GM23248 (cell line): ENCODE measurements at regions not wholly inside any gene's neighbourhood (a gene's known extent, or its start where the extent isn't known, plus 50 kb on each side); places are given as distances from the start of the nearest gene placed in this dataset.

Experiments
- DNase-seq: peaks from one replicate; pipeline ENCODE4 v3.0.0-alpha.2; 2015
- H2AFZ ChIP-seq: fragments of 200-600 bp; sonication (generic); 2 replicates; pipeline ENCODE4 v1.6.1; 2016; ENCODE audit warnings: antibody characterized with exemption
- H3F3A ChIP-seq: fragments of 200-600 bp; sonication (generic); 2 replicates; pipeline ENCODE4 v1.6.1; 2016; ENCODE audit warnings: mild to moderate bottlenecking, antibody characterized with exemption, mixed run types; ENCODE audit not compliant: insufficient read depth
- H3K27ac ChIP-seq: fragments of 200-600 bp; sonication (generic); 2 replicates; pipeline ENCODE4 v1.5.1; 2016; ENCODE audit warnings: mild to moderate bottlenecking
- H3K27me3 ChIP-seq: fragments of 200-600 bp; sonication (generic); replicated peaks from 2 replicates; pipeline ENCODE4 v1.6.1; 2016; ENCODE audit warnings: mild to moderate bottlenecking; ENCODE audit not compliant: insufficient read depth
- H3K36me3 ChIP-seq: fragments of 200-600 bp; sonication (generic); 2 replicates; pipeline ENCODE4 v1.6.1; 2016; ENCODE audit warnings: low read depth, mild to moderate bottlenecking
- H3K4me1 ChIP-seq: fragments of 200-600 bp; sonication (generic); 2 replicates; pipeline ENCODE4 v1.6.1; 2016; ENCODE audit warnings: mild to moderate bottlenecking; ENCODE audit not compliant: insufficient read depth
- H3K4me2 ChIP-seq: fragments of 200-600 bp; sonication (generic); one replicate; pipeline ENCODE4 v1.6.1; 2016; ENCODE audit warnings: mild to moderate bottlenecking; ENCODE audit not compliant: unreplicated experiment
- H3K4me3 ChIP-seq: fragments of 200-600 bp; sonication (generic); 2 replicates; pipeline ENCODE4 v1.5.1; 2016; ENCODE audit warnings: mild to moderate bottlenecking
- H3K79me2 ChIP-seq: fragments of 200-600 bp; sonication (generic); 2 replicates; pipeline ENCODE4 v1.6.1; 2016; ENCODE audit warnings: mild to moderate bottlenecking; ENCODE audit not compliant: insufficient read depth
- H3K9ac ChIP-seq: fragments of 200-600 bp; sonication (generic); 2 replicates; pipeline ENCODE4 v1.6.1; 2016; ENCODE audit warnings: mild to moderate bottlenecking
- H3K9me2 ChIP-seq: fragments of 200-600 bp; sonication (generic); 2 replicates; pipeline ENCODE4 v1.6.1; 2016; ENCODE audit warnings: mixed run types, mild to moderate bottlenecking, moderate library complexity; ENCODE audit not compliant: insufficient read depth
- H3K9me3 ChIP-seq: fragments of 200-600 bp; sonication (generic); one replicate; pipeline ENCODE4 v1.6.1; 2017; ENCODE audit warnings: low read depth
- H4K20me1 ChIP-seq: fragments of 200-600 bp; sonication (generic); 2 replicates; pipeline ENCODE4 v1.6.0; 2016; ENCODE audit not compliant: insufficient read depth
- EZH2 ChIP-seq: fragments of 200-600 bp; sonication (generic); IDR thresholded peaks from 2 replicates; pipeline ENCODE4 v1.6.1; 2018; ENCODE audit warnings: antibody characterized with exemption, mild to moderate bottlenecking; ENCODE audit not compliant: insufficient read depth, poor library complexity, severe bottlenecking
- EZH2phosphoT487 ChIP-seq: fragments of 200-600 bp; sonication (generic); IDR thresholded peaks from 2 replicates; pipeline ENCODE4 v1.6.1; 2018; ENCODE audit warnings: antibody characterized with exemption, moderate library complexity, mild to moderate bottlenecking, low read depth; ENCODE audit not compliant: insufficient read depth
- WGBS, 2 experiments: methylation state at CpG; one replicate each; pipeline ENCODE4 v1.1.6; 2015 to 2017; ENCODE audit warnings: low lambda C conversion rate in 2 of 2, low coverage in 1 of 2; ENCODE audit errors: missing lambda C conversion rate in 2 of 2; 5-methylcytosine and 5-hydroxymethylcytosine counted together
- in situ Hi-C: fragments of 300-500 bp; cut with MboI; formaldehyde crosslinking; loops from 2 replicates; pipeline ENCODE4 v1.15.0; 2020

DNA sequence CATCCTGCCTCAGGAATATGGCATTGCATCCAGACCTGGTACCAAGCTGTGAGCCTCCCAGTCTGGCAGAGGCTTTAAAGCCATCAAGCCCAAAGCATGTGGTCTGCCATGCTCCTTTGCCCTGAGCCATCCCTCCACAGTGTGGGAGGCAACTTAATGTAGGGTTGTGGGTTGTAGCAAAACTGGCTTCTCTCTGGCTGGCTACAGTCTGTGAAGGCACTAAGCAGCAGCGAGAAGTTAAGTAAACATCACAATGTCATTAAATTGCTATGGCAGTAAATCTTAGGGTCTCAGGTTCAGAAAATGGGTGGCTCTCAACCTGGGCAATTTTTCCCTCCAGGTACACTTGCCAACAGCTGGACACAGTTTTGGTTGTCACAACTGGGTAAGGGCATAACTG is 472.9 kb downstream of the PREX1 start:
- Histone ChIP-seq H4K20me1 (no peaks in the 10 kb centered on the region), H3K36me3 (no peaks in the 10 kb centered on the region), H3F3A (no peaks in the 10 kb centered on the region), H3K27ac (no peak overlapping the region), H3K27me3 (no peaks in the 10 kb centered on the region; the same call in 1 of the 2 replicates), H3K9ac (no peak overlapping the region), H3K4me3 (no peak overlapping the region), H3K9me3 (no peaks in the 10 kb centered on the region), H3K4me2 (no peak overlapping the region), H3K9me2 (no peaks in the 10 kb centered on the region), H3K79me2 (no peaks in the 10 kb centered on the region), H2AFZ (no peak overlapping the region), H3K4me1 (no peaks in the 10 kb centered on the region)
- TF ChIP-seq EZH2 (no peak), EZH2phosphoT487 (no peak)
- DNase-seq = no peak
- whole genome bisulfite sequencing, 2 experiments = 6% methylated on average over 1 of the region's 1 CpG
- in situ Hi-C loops = no loop called here

DNA sequence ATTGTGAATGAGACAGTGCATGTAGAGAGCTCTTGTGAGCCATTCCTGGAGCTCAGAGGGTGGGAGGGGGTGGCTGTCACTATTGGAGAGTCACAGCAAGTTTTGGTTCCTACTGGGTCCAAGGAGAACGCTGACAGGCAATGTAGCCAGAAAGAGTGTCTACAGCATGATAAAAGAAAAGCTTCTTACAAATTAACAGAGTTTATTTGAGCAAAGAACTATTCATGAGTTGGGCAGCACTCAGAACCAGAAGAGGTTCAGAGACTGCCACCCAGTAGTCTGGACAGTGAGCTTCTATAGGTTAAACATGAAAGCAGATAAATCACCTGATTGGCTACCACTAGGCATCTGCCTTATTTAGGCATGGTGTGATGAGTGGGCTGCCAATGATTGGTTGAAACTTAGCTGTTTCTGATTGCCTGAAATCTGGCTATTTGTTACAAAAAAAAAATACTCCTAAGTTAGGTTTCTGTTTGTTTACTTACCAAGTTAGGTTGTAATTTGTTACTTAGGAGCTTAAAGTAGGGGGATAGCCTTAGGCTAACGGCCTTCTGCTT is 473.4 kb downstream of the PREX1 start:
- Histone ChIP-seq H3F3A (no peaks in the 10 kb centered on the region), H3K27ac (no peak overlapping the region), H4K20me1 (no peaks in the 10 kb centered on the region), H3K9me2 (no peaks in the 10 kb centered on the region), H3K4me1 (no peaks in the 10 kb centered on the region), H3K4me2 (no peak overlapping the region), H2AFZ (no peak overlapping the region), H3K79me2 (no peaks in the 10 kb centered on the region), H3K36me3 (no peaks in the 10 kb centered on the region), H3K9me3 (no peaks in the 10 kb centered on the region), H3K9ac (no peak overlapping the region), H3K27me3 (no peaks in the 10 kb centered on the region; the same call in 1 of the 2 replicates), H3K4me3 (no peak overlapping the region)
- DNase-seq = no peak
- TF ChIP-seq EZH2 = no peak
- no peak for TF ChIP-seq EZH2phosphoT487
- WGBS, 2 experiments = 30 to 43% methylated on average over 2 of the region's 2 CpGs
- in situ Hi-C loops = no loop called here

DNA sequence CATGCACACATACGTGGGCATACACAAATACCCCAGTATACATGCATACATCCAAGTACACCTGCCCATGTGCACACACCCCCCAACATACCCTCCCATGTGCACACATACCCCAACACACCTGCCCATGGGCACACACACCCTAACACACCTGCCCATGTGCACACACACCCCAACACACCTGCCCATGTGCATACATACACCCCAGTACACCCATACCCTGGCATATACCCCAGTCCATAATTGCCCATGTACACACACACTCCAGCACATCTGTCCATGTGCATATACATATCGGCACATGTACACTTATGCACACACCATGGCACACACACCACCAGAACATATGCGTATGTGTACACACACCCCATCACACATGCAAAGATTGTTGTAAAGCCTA is 475.2 kb downstream of the PREX1 start:
- H3K4me1 ChIP-seq = no peaks in the 10 kb centered on the region
- 56 to 62% methylated on average over 3 of the region's 3 CpGs for WGBS, 2 experiments
- no peaks in the 10 kb centered on the region for H3K79me2 ChIP-seq
- H4K20me1 ChIP-seq = no peaks in the 10 kb centered on the region
- no peaks in the 10 kb centered on the region for H3K9me3 ChIP-seq
- no peaks in the 10 kb centered on the region for H3K9me2 ChIP-seq
- H3K36me3 ChIP-seq = no peaks in the 10 kb centered on the region
- H3K27me3 ChIP-seq = peaks cover 14% of the 10 kb centered on the region
- H3K4me3 ChIP-seq = no peak overlapping the region
- H2AFZ ChIP-seq = no peak overlapping the region
- H3F3A ChIP-seq = no peaks in the 10 kb centered on the region
- no peak overlapping the region for H3K9ac ChIP-seq
- no peak for TF ChIP-seq EZH2phosphoT487
- no peak for TF ChIP-seq EZH2
- DNase-seq = no peak
- H3K27ac ChIP-seq = no peak overlapping the region
- no peak overlapping the region for H3K4me2 ChIP-seq
- in situ Hi-C loops = no loop called here

DNA sequence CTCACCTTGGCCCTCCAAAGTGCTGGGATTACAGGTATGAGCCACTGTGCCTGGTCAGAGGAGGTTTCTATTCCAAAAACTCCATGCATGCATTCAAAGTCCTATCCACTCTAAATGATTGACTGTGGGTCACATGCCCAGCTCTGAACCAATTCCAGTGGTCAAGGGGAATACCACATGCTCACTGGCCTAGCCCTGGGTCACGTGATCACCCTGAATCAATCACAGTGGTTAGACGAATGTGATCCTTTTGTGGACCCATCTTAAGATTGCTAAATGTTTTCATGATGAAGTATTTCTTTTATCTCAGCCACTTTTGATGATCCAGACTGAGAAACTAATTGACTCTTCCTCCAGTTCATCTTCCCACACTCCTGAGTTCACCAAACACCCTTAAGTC is 475.8 kb downstream of the PREX1 start:
- Histone ChIP-seq H3K9ac (no peak overlapping the region), H3K36me3 (no peaks in the 10 kb centered on the region), H3K4me3 (no peak overlapping the region), H3K9me3 (no peaks in the 10 kb centered on the region), H3K27me3 (peaks cover 20% of the 10 kb centered on the region), H3K27ac (no peak overlapping the region), H3K79me2 (no peaks in the 10 kb centered on the region), H3K4me2 (no peak overlapping the region), H3K4me1 (no peaks in the 10 kb centered on the region), H2AFZ (no peak overlapping the region), H3K9me2 (no peaks in the 10 kb centered on the region), H4K20me1 (no peaks in the 10 kb centered on the region), H3F3A (no peaks in the 10 kb centered on the region)
- no peak for TF ChIP-seq EZH2
- no peak for TF ChIP-seq EZH2phosphoT487
- no peak for DNase-seq
- WGBS, 2 experiments = 41 to 44% methylated on average over 2 of the region's 2 CpGs
- in situ Hi-C loops = no loop called here
